ENCODE measurements at regions not wholly inside any gene's neighbourhood (a gene's known extent, or its start where the extent isn't known, plus 50 kb on each side); places are given as distances from the start of the nearest gene placed in this dataset.
"Not testable (repeated sequence)": the region's sequence is repeated elsewhere in the genome, so short reads cannot be mapped to it uniquely, and the experiment has no call there.

GRCh38 chr2:150323071-150323470, 164.4 kb downstream of the RND3 start:
- DNase-seq (ENCODE audit: low spot score); intact Hi-C loops (cut with DNase I): not testable (repeated sequence)

- intact Hi-C loops (cut with DNase I): no loop called here
- DNase-seq (ENCODE audit: low spot score): no peak
Measured at GRCh38 chr2:150320608-150321007, 166.9 kb downstream of the RND3 start.

DNA sequence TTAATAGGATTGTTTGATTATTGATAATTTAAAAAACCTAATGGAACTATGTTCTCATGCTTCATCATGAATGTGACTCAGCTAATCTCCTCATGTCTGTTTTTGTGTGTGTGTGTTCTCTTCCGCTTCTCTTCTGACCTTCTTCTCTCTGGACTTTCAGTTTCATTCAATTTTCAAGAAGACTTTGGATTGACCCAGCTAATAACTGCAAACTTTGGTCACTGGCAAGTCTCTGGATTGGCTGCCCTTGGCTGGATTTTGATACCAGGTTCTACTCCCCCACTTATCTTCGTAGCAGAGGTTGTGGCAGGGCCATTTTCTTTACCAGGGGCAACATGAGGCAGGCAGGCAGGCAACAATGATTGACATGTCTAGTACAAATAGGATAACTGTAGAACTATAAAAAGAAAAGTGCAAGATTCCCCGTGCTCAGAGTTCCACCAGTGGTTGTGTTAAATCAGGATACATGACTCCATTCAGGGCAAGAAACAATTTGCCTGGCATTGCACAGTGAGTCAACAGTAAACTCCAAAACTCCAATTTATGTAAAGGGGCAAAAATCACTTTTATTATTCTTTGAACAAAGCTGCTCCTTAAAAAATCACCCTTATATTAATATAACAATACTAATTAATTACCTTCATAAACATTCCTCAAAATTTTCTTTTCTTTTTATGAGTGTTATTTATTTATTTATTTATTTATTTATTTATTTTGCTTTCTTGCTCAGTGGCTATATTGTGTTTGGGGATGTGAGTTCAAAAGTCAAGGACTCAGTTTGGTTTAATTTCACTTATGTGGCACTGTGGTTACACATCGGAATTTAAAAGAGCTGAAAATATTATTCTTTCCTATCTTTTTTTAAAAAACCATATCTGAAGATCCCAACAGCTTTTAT, 167.6 kb downstream of the RND3 start:
- intact Hi-C loops (cut with DNase I): no loop called here
- no peak for DNase-seq (ENCODE audit: low spot score)

GRCh38 chr2:150319085-150319484, 168.4 kb downstream of the RND3 start:
- no peak for DNase-seq (ENCODE audit: low spot score)
- intact Hi-C loops (cut with DNase I): no loop called here

DNA sequence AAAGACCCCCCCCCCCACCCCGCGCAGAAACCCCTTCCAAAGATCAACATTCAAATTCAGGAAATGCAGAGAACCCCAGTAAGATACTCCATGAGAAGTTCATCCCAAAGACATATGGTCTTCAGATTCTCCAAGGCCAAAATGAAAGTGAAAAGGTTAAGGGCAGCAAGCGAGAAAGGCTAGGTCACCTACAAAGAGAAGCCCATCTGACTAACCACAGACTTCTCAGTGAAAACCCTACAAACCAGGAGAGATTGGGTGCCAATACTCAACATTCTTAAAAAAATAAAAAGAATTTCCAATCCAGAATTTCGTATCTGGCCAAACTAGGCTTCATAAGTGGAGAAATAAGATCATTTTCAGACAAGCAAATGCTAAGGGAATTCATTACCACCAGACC, 175.2 kb downstream of the RND3 start:
- DNase-seq (ENCODE audit: low spot score): no peak

DNA sequence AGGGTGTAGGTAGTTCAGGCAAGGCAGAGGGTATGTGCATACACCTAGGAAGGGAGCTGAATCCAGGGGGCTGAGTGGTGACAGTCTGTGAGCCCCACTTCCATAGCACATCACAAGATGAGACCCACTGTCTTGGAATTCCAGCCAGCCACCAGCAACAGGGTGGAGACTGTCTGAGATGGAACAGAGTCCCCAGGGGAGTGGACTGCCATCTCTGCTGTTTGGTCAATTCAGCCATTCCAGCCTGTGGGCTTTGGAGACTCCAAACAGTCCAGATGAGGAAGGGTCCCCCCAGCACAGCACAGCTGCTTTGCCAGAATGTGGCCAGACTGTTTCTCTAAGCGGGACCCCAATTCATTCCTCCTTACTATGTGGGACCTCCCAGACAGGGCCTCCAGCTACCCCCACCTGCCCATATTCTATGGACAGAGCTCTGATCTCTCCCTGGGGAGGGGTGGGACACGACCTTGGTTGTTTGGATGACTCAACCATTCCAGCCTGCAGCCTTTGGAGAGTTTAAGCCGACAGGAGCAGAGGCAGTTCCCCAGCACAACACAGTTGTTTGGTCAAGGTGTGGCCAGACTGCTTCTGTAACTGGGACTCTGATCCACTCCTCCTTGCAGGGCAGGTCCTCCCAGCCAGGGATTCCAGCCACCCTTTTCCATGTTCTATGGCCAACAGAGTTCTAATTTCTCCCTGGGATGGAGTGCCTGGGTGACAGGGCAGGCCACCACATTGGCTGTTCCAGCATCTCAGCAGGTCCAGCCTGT, 178.0 kb downstream of the RND3 start:
- intact Hi-C loops (cut with DNase I): no loop called here

More for the DNA sequence above, 175.2 kb downstream of the RND3 start:
- intact Hi-C loops (cut with DNase I): no loop called here

GRCh38 chr2:150307258-150307657, 180.2 kb downstream of the RND3 start:
- no peak for DNase-seq (ENCODE audit: low spot score)
- intact Hi-C loops (cut with DNase I): no loop called here

More for the DNA sequence above, 178.0 kb downstream of the RND3 start:
- no peak for DNase-seq (ENCODE audit: low spot score)

- intact Hi-C loops (cut with DNase I): no loop called here
- no peak for DNase-seq (ENCODE audit: low spot score)
Measured at GRCh38 chr2:150303281-150303680, 184.2 kb downstream of the RND3 start.

GRCh38 chr2:150298571-150299305, 188.7 kb downstream of the RND3 start:
- DNase-seq (ENCODE audit: low spot score): no peak
- intact Hi-C loops (cut with DNase I): no loop called here

DNA sequence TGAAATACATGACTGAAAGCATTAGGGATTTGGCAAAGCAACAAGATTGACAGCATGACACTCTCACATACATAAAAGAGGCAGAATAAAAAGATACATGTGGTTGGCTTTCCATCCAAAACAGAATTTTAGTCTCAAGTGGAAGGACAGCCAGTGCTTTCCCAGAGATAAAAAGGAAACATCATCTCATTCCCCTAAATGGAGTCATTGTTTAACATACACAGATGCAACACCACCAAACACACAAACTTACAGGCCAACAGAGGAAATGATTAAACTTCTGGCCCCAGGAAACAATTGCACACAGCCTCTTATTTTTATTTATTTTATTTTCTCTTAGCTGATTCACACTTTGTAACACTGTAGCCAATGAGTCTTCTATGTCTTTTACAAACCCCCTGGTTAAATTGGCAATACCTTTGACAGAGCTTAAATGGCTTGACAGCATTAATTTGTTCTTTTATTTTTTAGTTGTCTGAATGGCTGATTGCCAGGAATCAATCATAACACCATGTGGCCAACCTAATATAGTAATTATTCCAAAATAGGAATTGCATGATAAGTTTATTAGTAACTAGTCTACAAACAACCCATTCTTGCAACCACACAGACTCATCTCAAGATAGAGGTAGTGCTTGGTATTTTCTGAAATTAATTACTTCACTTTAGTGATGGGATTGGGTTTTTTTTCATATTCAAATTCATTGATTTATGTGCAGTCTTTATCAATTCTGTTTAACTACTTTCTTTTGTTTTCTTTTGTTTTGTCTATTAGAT, 190.5 kb downstream of the RND3 start:
- DNase-seq (ENCODE audit: low spot score): no peak
- intact Hi-C loops (cut with DNase I): no loop called here

- intact Hi-C loops (cut with DNase I): no loop called here
- no peak for DNase-seq (ENCODE audit: low spot score)
Measured at GRCh38 chr2:150295544-150295943, 191.9 kb downstream of the RND3 start.

GRCh38 chr2:150293771-150294170, 193.7 kb downstream of the RND3 start:
- intact Hi-C loops (cut with DNase I): no loop called here
- no peak for DNase-seq (ENCODE audit: low spot score)

DNA sequence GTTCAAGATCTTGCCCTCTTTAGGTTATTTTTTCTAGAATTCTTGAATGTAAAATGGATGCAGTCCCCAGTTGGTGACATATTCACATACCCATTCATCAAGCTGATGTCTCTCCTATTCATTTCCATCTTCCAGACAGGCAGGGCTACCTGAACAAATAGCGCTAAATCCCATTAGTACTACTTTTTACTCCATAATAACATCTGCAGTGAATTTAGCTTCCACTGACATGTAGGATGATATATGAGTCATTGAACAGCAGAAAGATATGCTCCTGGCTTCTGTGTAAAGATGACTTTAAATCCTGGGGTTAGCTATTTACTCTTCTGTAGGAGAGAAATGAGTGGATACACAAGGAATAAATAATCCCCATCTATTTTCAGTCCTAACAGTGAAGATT, 194.7 kb downstream of the RND3 start:
- intact Hi-C loops (cut with DNase I): no loop called here
- DNase-seq (ENCODE audit: low spot score): no peak

- intact Hi-C loops (cut with DNase I): no loop called here
- DNase-seq (ENCODE audit: low spot score): no peak
Measured at GRCh38 chr2:150292192-150292591, 195.3 kb downstream of the RND3 start.

DNA sequence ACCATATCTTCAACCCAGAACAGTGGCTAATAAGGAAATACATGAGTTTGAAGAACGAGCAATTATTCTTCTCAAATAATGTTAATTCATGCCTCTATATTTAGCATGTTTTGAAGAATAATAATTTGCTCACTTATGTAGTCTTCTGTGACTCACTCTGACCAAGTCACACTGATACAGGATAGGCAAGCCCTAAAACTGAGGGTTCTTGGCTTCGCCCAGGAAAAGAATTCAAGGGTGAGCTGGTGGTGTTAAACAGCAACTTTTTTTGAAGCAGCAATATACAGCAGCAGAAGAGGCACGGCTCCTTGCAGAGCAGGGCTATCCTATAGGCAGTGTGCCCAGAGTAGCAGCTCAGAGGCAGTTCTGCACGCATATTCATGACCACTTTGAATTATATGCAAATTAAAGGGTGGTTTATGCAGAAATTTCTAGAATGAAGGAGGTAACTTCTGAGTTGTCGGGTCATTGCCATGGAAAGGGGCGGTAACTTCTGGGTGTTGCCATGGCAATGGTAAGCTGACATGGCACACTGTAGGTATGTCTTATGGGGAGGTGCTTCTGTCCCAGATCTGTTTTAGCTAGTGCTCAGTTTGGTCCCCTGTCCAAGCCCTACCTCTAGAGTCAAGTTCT, 200.6 kb downstream of the RND3 start:
- DNase-seq (ENCODE audit: low spot score): no peak
- intact Hi-C loops (cut with DNase I): no loop called here

DNA sequence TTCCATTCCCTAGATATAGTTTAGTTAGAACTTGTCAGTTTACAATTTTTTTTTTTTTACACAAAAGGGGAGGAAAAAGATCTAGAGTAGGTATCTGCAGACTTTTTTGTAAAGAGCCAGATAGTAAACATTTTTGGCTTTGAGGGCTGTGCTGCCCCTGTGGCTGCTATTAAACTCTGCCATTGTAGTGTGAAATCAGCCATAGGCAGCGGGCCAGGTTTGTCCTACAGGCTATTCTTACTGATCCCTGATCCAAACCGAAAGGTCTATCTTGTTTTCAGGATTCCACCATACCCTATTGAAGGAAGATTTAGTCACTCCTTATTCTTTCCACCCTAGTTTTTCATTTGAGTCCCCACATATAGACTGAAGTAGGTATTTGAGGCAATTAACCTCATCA, 203.4 kb downstream of the RND3 start:
- DNase-seq (ENCODE audit: low spot score): no peak
- intact Hi-C loops (cut with DNase I): loop anchor here (5.0 kb wide), 1 partner anchor 188 kb away; no protein-coding TSS in a partner anchor

DNA sequence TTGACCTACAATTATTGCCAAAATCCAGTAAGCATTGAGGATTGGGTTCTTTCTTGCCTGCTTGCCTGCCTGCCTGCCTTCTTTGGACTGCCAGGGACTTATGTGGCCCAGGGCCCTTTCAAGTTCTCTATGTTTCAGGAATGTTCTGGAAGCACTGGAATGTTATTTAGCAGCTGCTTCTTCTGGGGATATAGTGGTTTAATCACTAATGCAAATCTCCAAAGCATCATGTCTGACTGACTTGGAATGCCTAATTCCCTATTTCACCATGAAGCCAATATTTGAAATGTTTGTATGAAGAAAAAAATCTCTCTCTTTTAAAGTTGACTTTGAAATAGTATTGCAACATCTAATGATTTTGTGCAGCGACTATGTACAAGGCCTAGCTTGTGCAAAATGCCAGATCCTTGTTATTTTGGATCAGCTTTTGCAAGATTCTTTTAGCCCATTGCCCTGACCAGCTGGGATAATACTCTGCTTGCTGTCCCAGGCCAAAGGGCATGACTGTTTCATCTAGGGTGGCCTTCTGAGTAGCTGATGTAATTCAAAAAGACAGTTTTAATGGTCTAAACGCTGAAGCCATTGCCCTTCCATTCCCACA, 204.6 kb downstream of the RND3 start:
- no peak for DNase-seq (ENCODE audit: low spot score)
- intact Hi-C loops (cut with DNase I): loop anchor here (5.0 kb wide), 1 partner anchor 189 kb away; no protein-coding TSS in a partner anchor

- intact Hi-C loops (cut with DNase I): loop anchor here (5.0 kb wide), 1 partner anchor 190 kb away; no protein-coding TSS in a partner anchor
- DNase-seq (ENCODE audit: low spot score): no peak
Measured at GRCh38 chr2:150282357-150282756, 205.1 kb downstream of the RND3 start.
